Brain microvascular endothelial cell (primary cell): ENCODE measurements at regions not wholly inside any gene's neighbourhood (a gene's known extent, or its start where the extent isn't known, plus 50 kb on each side); places are given as distances from the start of the nearest gene placed in this dataset.

ENCODE experiments used
- DNase-seq: peaks from one replicate; pipeline ENCODE4 v3.0.0-alpha.2; 2020
- H3K27ac ChIP-seq: fragments of 250-450 bp; sonication (Bioruptor Pico); 2 replicates; pipeline ENCODE4 v1.5.1; 2020; ENCODE audit warnings: mild to moderate bottlenecking, moderate library complexity
- H3K27me3 ChIP-seq: fragments of 250-450 bp; sonication (Bioruptor Pico); replicated peaks from 2 replicates; pipeline ENCODE4 v1.5.1; 2020; ENCODE audit warnings: mild to moderate bottlenecking
- H3K36me3 ChIP-seq: fragments of 250-450 bp; sonication (Bioruptor Pico); replicated peaks from 2 replicates; pipeline ENCODE4 v1.5.1; 2020; ENCODE audit warnings: mild to moderate bottlenecking
- H3K4me3 ChIP-seq: 2 replicates; pipeline ENCODE4 v1.5.1; 2011; ENCODE audit warnings: low read depth, mild to moderate bottlenecking, control low read depth, low read length, moderate library complexity
- in situ Hi-C: cut with HindIII; loops from 2 replicates; pipeline ENCODE4 v1.10.0; 2017; ENCODE audit warnings: low sequenced_read_pairs, low pct_ligation_motif_present
- TF ChIP-seq, protein P1 (sequence below): IDR thresholded peaks from 2 replicates; pipeline ENCODE4 v1.5.1; 2011; ENCODE audit warnings: low read depth, mild to moderate bottlenecking, moderate library complexity, low read length, control low read depth, inconsistent platforms; ENCODE audit errors: missing control alignments

DNA sequence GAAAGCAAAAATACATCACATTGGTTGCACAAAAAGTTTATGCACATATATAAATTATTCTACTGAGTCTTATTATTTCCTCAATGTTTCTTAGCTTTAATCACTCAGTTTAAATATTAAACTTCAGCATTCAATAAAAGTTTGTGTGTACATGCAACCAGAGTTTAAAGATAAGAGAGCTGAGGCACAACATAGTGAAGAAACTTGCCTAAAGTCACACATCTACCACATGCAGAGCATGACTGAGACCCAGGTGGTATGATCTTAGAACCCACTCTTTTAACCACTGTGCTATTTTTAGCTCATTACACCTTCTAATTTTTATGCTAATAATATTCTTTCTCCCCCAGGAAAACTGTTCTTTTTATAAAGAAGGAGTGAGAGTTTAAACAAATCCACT is 96.1 kb upstream of the GOLIM4 start:
- TF ChIP-seq, protein P1, sequence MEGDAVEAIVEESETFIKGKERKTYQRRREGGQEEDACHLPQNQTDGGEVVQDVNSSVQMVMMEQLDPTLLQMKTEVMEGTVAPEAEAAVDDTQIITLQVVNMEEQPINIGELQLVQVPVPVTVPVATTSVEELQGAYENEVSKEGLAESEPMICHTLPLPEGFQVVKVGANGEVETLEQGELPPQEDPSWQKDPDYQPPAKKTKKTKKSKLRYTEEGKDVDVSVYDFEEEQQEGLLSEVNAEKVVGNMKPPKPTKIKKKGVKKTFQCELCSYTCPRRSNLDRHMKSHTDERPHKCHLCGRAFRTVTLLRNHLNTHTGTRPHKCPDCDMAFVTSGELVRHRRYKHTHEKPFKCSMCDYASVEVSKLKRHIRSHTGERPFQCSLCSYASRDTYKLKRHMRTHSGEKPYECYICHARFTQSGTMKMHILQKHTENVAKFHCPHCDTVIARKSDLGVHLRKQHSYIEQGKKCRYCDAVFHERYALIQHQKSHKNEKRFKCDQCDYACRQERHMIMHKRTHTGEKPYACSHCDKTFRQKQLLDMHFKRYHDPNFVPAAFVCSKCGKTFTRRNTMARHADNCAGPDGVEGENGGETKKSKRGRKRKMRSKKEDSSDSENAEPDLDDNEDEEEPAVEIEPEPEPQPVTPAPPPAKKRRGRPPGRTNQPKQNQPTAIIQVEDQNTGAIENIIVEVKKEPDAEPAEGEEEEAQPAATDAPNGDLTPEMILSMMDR = no peak
- Histone ChIP-seq H3K27ac (no peak overlapping the region), H3K27me3 (no peaks in the 10 kb centered on the region), H3K36me3 (no peaks in the 10 kb centered on the region), H3K4me3 (no peak overlapping the region)
- DNase-seq = no peak
- in situ Hi-C loops = no loop called here

DNA sequence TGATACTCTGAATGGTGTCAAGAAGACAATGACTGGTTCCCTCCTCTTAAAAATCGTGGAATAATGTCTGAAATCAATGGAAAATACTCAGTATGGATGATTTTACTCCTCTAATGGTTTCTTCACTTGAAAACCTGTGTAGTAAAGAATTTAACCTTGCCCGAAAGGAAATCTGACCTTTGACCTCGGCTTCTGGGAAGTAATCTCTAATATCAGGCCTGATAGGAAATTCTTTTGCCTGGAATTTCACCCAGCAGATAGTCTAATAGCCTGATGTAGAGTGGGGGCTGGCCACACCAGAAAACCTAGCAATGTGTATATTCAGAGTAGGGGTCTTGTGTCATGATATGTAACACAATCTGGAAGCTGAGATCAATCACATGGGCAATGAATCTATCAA is 91.5 kb upstream of the GOLIM4 start:
- TF ChIP-seq, protein P1 = no peak
- no peak overlapping the region for H3K4me3 ChIP-seq
- H3K27ac ChIP-seq = no peak overlapping the region
- DNase-seq = no peak
- H3K36me3 ChIP-seq = no peaks in the 10 kb centered on the region
- in situ Hi-C loops = no loop called here
- no peaks in the 10 kb centered on the region for H3K27me3 ChIP-seq

DNA sequence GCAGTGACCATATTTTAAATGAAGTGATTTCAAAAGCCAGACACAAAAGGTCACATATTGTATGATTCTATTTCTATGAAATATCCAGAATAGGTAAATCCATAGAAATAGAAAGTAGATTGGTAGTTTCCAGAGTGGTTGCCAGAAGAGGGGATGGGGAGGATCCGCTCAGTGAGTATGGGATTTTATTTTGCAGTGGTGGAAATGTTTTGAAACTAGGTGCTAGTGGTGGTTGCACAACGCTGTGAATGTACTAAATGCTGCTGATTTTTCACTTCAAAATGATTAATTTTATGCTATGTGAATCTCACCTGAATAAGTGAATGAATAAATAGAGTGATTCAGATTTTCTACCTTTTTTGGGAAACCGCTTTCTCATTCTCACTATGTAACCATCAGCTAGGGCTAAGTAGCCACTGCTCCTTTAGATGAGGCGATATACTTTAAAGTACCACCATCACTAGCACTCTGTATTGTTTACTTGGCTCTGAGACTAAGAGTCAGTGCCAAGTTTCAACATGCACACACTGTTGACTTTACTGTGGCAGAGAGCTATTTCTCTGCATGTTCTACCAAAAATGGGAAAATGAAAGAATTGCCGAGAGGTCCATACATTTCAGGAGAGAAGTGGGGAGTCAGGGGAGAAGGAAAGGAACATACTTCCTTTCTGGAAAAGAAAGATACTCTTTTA is 90.7 kb upstream of the GOLIM4 start:
- H3K4me3 ChIP-seq = no peak overlapping the region
- no peaks in the 10 kb centered on the region for H3K36me3 ChIP-seq
- H3K27ac ChIP-seq = no peak overlapping the region
- in situ Hi-C loops = no loop called here
- TF ChIP-seq, protein P1 = no peak
- DNase-seq = no peak
- H3K27me3 ChIP-seq = no peaks in the 10 kb centered on the region

DNA sequence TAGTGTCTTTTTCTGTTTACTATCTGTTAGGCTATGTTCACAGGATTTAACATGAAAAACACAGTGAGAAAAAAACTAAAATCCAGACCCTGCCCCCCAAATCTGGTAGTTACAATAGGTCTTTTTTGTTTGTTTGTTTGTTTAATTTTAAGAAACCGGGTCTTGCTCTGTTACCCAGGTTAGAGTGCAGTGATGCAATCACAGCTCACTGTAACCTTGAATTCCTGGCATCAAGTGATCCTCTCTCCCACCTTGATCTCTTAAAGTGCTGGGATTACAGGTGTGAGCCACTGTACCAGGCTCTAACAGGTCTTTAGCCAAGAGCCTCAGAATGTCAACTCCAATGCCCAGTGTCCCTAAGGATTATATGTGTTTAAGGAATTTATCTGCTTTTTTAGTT is 88.0 kb upstream of the GOLIM4 start:
- no peaks in the 10 kb centered on the region for H3K36me3 ChIP-seq
- TF ChIP-seq, protein P1 = no peak
- H3K27me3 ChIP-seq = no peaks in the 10 kb centered on the region
- in situ Hi-C loops = no loop called here
- DNase-seq = no peak
- H3K4me3 ChIP-seq = no peak overlapping the region
- no peak overlapping the region for H3K27ac ChIP-seq

DNA sequence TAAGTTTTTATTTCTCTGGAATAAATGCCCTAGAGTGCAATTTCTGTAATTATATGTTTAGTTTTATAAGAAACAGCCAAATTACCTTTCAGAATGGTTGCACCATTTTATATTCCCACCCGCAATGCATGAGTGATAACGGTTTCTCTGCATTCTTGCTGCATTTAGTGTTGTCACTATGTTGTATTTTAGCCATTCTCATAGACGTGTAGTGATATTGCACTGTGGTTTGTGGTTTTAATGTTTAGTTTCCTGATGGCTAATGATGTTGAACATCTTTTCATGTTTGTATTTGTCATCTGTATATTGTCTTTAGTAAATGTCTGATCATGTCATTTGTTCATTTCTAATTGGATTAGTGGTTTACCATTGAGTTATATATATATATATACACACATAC is 73.0 kb upstream of the GOLIM4 start:
- in situ Hi-C loops = no loop called here
- Histone ChIP-seq H3K36me3 (no peaks in the 10 kb centered on the region), H3K27me3 (no peaks in the 10 kb centered on the region), H3K27ac (no peak overlapping the region), H3K4me3 (no peak overlapping the region)
- TF ChIP-seq, protein P1 = no peak
- DNase-seq = no peak
